ENCODE measurements at regions not wholly inside any gene's neighbourhood (a gene's known extent, or its start where the extent isn't known, plus 50 kb on each side); places are given as distances from the start of the nearest gene placed in this dataset.

GRCh38 chr14:27025648-27026047 is 427.8 kb upstream of the NOVA1 start:
- TF ChIP-seq CTCF (IDR thresholded peaks at IDR 0.05) (no peak), POLR2A (IDR thresholded peaks at IDR 0.05) (no peak)

Data from thyroid gland (tissue), 4 donors.